Adrenal gland (tissue), 9 donors: ENCODE measurements at regions not wholly inside any gene's neighbourhood (a gene's known extent, or its start where the extent isn't known, plus 50 kb on each side); places are given as distances from the start of the nearest gene placed in this dataset.

ENCODE experiments used
- DNase-seq, 7 donors: peaks; one replicate each; pipeline ENCODE4 v3.0.0-alpha.2; 2019 to 2020
- H3K27ac ChIP-seq, 5 donors: fragments of 200-600 bp; sonication (generic) in 4 of 5; 1 replicate in 3 of 5; 2 replicates in 2 of 5; pipeline versions ENCODE4 v1.5.1 to v1.8.0; 2016 to 2020; ENCODE audit warnings: mild to moderate bottlenecking in 1 of 5
- H3K27me3 ChIP-seq: fragments of 200-600 bp; 2 replicates; pipeline ENCODE4 v1.8.0; 2021
- H3K36me3 ChIP-seq, 2 donors: fragments of 200-600 bp; replicated peaks in 1 of 2; 1 replicate in 1 of 2; 2 replicates in 1 of 2; pipeline versions ENCODE4 v1.5.1 to v1.8.0; 2018 to 2022
- H3K4me1 ChIP-seq, 2 donors: fragments of 200-600 bp; replicated peaks in 1 of 2; 1 replicate in 1 of 2; 2 replicates in 1 of 2; pipeline versions ENCODE4 v1.5.1 to v1.8.0; 2018 to 2021
- H3K4me3 ChIP-seq, 4 donors: fragments of 200-600 bp; sonication (generic) in 3 of 4; one replicate each; pipeline ENCODE4 v1.5.1; 2016 to 2018
- H3K9me3 ChIP-seq, 3 donors: fragments of 200-600 bp; sonication (generic) in 1 of 3; replicated peaks in 1 of 3; 1 replicate in 2 of 3; 2 replicates in 1 of 3; pipeline versions ENCODE4 v1.5.1 to v1.8.0; 2016 to 2021
- POLR2A ChIP-seq, 2 donors: fragments of 450-650 bp; IDR thresholded peaks; one replicate each; pipeline ENCODE4 v1.6.1; 2017; ENCODE audit warnings: antibody characterized with exemption in 2 of 2, mild to moderate bottlenecking in 2 of 2, moderate library complexity in 1 of 2
- WGBS, 4 donors: extraction: QIAGEN DNeasy Blood & Tissue Kit in 2 of 4; methylation state at CpG; one replicate each; pipeline versions ENCODE4 v1.1.5 to v1.1.7; 2013 to 2017; 5-methylcytosine and 5-hydroxymethylcytosine counted together
- intact Hi-C, 2 donors: fragments of 100-400 bp; cut with DNase I; formaldehyde crosslinking; loops; one replicate each; pipeline versions ENCODE4 v1.14.1 to v1.15.0; 2022 to 2023
- small RNA-seq, 2 donors: library from RNA; depleted of rRNA; stranded (forward); fragments of <200 nt; gene quantifications; one replicate each; pipeline ENCODE3, GENCODE V24; 2016
- TF ChIP-seq, protein P1 (sequence below), 6 experiments: fragments of 450-650 bp in 4 of 6; fragments of 200-600 bp in 2 of 6; sonication (generic) in 1 of 6; IDR thresholded peaks; 1 replicate in 5 of 6; 2 replicates in 1 of 6; pipeline versions ENCODE4 v1.5.1 to v1.8.0; 2016 to 2021; ENCODE audit warnings: antibody characterized with exemption in 6 of 6, mild to moderate bottlenecking in 2 of 6, moderate library complexity in 1 of 6
- donor health status: healthy with polysubstance abuse.
- donor health status: Bipolar disorder and iron deficiency.
- donor health status: DM: yes; HTN: yes; CAD: no.
- donor health status: DM: no; HTN: no; CAD: no.
- donor health status: DM: no; HTN: no; CAD: no.

DNA sequence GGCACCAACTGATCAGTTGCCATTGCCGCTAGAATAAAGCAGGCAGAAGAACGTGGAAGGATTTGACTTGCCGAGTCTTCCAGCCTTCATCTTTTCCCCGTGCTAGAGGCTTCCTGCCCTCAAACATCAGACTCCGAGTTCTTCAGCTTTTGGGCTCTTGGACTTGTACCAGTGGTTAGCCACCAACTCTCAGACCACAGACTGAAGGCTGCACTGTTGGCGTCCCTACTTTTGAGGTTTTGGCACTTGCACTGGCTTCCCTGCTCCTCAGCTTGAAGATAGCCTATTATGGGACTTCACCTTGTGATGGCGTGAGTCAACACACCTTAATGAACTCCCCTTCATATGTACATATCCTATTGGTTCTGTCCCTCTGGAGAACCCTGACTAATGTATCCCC is 57.3 kb upstream of the KCND2 start:
- 81 to 88% (median 86%) methylated on average over 7 of the region's 7 CpGs for WGBS, 4 donors
- Histone ChIP-seq H3K36me3 (no peaks in the 10 kb centered on the region), H3K9me3 (no peaks in the 10 kb centered on the region), H3K27ac (no peak overlapping the region), H3K4me1 (no peaks in the 10 kb centered on the region), H3K4me3 (no peak overlapping the region), H3K27me3 (no peaks in the 10 kb centered on the region)
- TF ChIP-seq POLR2A (IDR thresholded peaks at IDR 0.05), result no peak
- TF ChIP-seq, protein P1, sequence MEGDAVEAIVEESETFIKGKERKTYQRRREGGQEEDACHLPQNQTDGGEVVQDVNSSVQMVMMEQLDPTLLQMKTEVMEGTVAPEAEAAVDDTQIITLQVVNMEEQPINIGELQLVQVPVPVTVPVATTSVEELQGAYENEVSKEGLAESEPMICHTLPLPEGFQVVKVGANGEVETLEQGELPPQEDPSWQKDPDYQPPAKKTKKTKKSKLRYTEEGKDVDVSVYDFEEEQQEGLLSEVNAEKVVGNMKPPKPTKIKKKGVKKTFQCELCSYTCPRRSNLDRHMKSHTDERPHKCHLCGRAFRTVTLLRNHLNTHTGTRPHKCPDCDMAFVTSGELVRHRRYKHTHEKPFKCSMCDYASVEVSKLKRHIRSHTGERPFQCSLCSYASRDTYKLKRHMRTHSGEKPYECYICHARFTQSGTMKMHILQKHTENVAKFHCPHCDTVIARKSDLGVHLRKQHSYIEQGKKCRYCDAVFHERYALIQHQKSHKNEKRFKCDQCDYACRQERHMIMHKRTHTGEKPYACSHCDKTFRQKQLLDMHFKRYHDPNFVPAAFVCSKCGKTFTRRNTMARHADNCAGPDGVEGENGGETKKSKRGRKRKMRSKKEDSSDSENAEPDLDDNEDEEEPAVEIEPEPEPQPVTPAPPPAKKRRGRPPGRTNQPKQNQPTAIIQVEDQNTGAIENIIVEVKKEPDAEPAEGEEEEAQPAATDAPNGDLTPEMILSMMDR (IDR thresholded peaks at IDR 0.05), result no peak
- no peak for DNase-seq
- intact Hi-C loops, result no loop called here

DNA sequence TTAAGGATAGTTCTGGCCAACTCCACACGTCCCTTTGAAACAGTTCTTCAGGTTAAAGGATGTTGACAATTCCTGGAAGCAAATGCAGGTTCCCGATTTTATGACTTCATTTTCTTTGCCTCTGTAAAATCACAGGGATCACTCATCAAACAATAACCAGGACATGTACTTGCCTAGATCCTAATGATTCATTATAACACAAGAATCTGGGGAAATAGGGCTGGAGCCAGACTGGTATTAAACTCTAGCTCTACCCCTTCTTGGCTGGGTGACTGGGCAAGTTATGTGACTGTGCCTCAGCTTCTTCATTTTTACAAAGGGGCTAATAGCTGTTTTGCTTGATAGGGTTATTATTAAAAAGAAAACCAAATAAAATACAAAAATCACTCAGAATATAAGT is 56.0 kb upstream of the KCND2 start:
- intact Hi-C loops, result no loop called here
- Histone ChIP-seq H3K9me3 (no peaks in the 10 kb centered on the region), H3K36me3 (no peaks in the 10 kb centered on the region), H3K27me3 (no peaks in the 10 kb centered on the region), H3K4me1 (no peaks in the 10 kb centered on the region), H3K27ac (no peak overlapping the region), H3K4me3 (no peak overlapping the region)
- TF ChIP-seq POLR2A (IDR thresholded peaks at IDR 0.05), result no peak
- TF ChIP-seq, protein P1 (IDR thresholded peaks at IDR 0.05), result no peak
- DNase-seq, result no peak
- WGBS, 4 donors, result 47 to 66% (median 58%) methylated on average over 2 of the region's 2 CpGs

DNA sequence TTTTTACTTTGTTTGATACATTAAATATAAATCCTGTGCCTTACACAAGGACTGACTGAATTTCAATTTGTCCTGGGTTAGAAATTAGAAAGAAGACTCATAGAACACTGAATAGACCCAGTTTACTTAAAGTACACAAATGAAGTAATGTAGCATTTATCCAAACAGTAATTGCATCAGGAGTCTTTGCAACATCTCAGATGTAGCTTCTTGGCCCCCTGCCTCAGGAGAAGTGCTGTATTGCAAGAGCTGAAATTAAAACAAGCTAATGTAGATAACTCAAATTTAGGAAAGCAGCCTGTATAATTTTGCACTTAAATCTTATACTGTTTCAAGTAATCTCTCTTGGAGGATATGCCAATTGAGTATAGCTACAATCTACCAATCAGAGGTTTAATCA is 54.3 kb upstream of the KCND2 start:
- H3K9me3 ChIP-seq, result no peaks in the 10 kb centered on the region
- intact Hi-C loops, result no loop called here

DNA sequence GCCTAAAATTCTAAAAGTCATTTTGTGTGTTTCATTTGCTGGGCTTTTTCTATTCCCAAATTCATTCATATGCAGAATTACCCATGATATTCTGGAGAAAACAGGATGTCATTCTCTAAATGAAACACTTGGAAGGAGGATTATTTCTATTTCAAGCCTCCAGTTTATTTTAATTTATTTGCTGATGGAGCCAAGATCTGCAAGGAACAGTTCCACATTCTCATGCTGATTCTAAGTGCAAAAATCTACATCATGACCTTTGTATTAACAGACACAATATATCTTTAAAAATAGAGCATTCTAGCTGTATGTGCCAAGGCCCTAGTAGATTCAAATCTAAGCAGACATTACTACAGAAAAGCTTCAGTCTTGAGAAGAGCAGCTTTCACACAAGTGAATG is 51.3 kb upstream of the KCND2 start:
- H3K4me3 ChIP-seq, result no peak overlapping the region
- no peak for DNase-seq
- H3K36me3 ChIP-seq, result no peaks in the 10 kb centered on the region
- no peaks in the 10 kb centered on the region for H3K4me1 ChIP-seq
- H3K27ac ChIP-seq, result no peak overlapping the region
- H3K9me3 ChIP-seq, result no peaks in the 10 kb centered on the region
- H3K27me3 ChIP-seq, result no peaks in the 10 kb centered on the region
- TF ChIP-seq POLR2A (IDR thresholded peaks at IDR 0.05), result no peak
- TF ChIP-seq, protein P1 (IDR thresholded peaks at IDR 0.05), result no peak
- intact Hi-C loops, result no loop called here

More for the DNA sequence above, 54.3 kb upstream of the KCND2 start:
- no peak for TF ChIP-seq POLR2A (IDR thresholded peaks at IDR 0.05)
- TF ChIP-seq, protein P1 (IDR thresholded peaks at IDR 0.05), result no peak
- no peak overlapping the region for H3K27ac ChIP-seq
- DNase-seq, result peak in 1 of 7 donors; percentile 4
- no peaks in the 10 kb centered on the region for H3K36me3 ChIP-seq
- no peak overlapping the region for H3K4me3 ChIP-seq
- no peaks in the 10 kb centered on the region for H3K27me3 ChIP-seq
- H3K4me1 ChIP-seq, result no peaks in the 10 kb centered on the region

Small RNA genes lying in the stretch of these regions (small RNA-seq; reads per million reads assigned to genes)
- 0 reads per million in 2 donors for gene RNU1-29P
